ENCODE measurements at regions not wholly inside any gene's neighbourhood (a gene's known extent, or its start where the extent isn't known, plus 50 kb on each side); places are given as distances from the start of the nearest gene placed in this dataset.
A peak's percentile ranks its signal among the peaks of the same experiment; 100 is the strongest.

DNA sequence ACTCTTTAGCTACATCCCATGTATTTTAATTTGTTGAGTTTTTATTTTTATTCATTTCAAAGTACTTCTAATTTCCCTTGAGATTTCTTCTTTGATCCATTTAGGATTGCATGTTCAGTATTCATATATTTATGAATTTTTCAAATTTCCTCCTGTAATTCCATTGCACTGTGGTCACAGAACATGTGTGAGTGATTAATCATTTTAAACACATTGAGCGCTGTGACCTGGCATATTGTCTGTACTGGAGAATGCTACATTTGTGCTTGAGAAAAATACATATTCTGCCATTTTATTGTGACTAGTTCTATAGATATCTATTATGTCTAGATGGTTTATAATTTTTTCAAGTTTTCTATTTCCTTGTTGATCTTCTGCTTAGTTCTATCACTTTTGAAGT is 353.7 kb downstream of the RAD51AP2 start:
- no peaks in the 10 kb centered on the region for H3K9me3 ChIP-seq (ENCODE audit: insufficient read depth, low read length)
- no peak overlapping the region for H3K4me3 ChIP-seq (ENCODE audit: insufficient read length, low read depth)
- DNase-seq (ENCODE audit: low read depth, low spot score) = no peak
- no peaks in the 10 kb centered on the region for H3K36me3 ChIP-seq (ENCODE audit: insufficient read depth, insufficient read length, low read length)
- TF ChIP-seq SUZ12 (IDR thresholded peaks at IDR 0.05; ENCODE audit: extremely low read depth, insufficient read depth, insufficient read length) (no peak), YY1 (IDR thresholded peaks at IDR 0.05; ENCODE audit: insufficient read depth, insufficient read length) (no peak), ZNF274 (IDR thresholded peaks at IDR 0.05; ENCODE audit: low read depth, low read length) (no peak)
- no peak overlapping the region for H3K9ac ChIP-seq (ENCODE audit: insufficient read length, low read depth)
- H3K27me3 ChIP-seq (ENCODE audit: insufficient read depth, insufficient read length) = no peaks in the 10 kb centered on the region
- no peaks in the 10 kb centered on the region for H3K4me1 ChIP-seq (ENCODE audit: insufficient read depth, insufficient read length)

DNA sequence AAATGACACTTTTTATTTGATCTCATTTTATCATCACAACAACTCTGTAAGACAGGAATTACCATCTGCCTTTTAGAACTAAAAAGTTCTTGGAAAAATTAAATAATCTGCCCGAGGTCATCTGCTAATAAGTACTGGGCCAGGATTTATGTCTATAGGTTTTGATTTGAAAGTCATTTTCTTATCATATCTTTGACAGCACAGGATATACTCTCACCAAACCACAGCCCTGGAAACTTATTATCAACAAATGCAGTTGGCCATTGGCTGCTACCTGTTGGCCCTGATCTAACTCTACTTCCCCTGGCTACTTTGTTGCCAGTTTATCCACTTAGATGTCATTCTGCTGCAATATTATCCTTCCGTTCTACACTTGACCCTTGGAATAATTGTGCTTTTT is 354.6 kb downstream of the RAD51AP2 start:
- Histone ChIP-seq H3K9me3 (ENCODE audit: insufficient read depth, low read length) (no peaks in the 10 kb centered on the region), H3K4me1 (ENCODE audit: insufficient read depth, insufficient read length) (no peaks in the 10 kb centered on the region), H3K36me3 (ENCODE audit: insufficient read depth, insufficient read length, low read length) (no peaks in the 10 kb centered on the region), H3K27me3 (ENCODE audit: insufficient read depth, insufficient read length) (no peaks in the 10 kb centered on the region), H3K4me3 (ENCODE audit: insufficient read length, low read depth) (no peak overlapping the region), H3K9ac (ENCODE audit: insufficient read length, low read depth) (no peak overlapping the region)
- TF ChIP-seq YY1 (IDR thresholded peaks at IDR 0.05; ENCODE audit: insufficient read depth, insufficient read length) (no peak), ZNF274 (IDR thresholded peaks at IDR 0.05; ENCODE audit: low read depth, low read length) (no peak), SUZ12 (IDR thresholded peaks at IDR 0.05; ENCODE audit: extremely low read depth, insufficient read depth, insufficient read length) (no peak)
- no peak for DNase-seq (ENCODE audit: low read depth, low spot score)

DNA sequence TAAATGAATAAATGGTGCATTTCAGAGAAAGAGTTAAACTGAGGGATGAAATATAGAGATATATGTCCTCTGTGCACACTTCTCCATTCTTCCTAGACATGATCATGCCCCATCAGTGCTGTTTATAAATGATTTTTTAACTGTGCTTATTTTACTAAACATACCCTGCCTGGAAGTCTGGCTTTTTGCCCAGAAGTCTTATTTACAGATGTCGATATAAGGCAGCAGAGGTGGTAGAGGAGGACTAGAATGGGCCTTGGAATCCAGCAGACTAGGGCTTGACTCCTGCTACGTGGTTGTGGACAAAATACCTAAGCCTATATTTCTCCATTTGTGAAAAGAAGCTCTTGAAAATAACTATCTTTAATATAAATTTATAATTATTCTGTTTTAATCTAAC is 355.5 kb downstream of the RAD51AP2 start:
- H3K9ac ChIP-seq (ENCODE audit: insufficient read length, low read depth) = no peak overlapping the region
- H3K27me3 ChIP-seq (ENCODE audit: insufficient read depth, insufficient read length) = no peaks in the 10 kb centered on the region
- no peak for DNase-seq (ENCODE audit: low read depth, low spot score)
- H3K4me1 ChIP-seq (ENCODE audit: insufficient read depth, insufficient read length) = no peaks in the 10 kb centered on the region
- H3K4me3 ChIP-seq (ENCODE audit: insufficient read length, low read depth) = no peak overlapping the region
- H3K9me3 ChIP-seq (ENCODE audit: insufficient read depth, low read length) = no peaks in the 10 kb centered on the region
- no peaks in the 10 kb centered on the region for H3K36me3 ChIP-seq (ENCODE audit: insufficient read depth, insufficient read length, low read length)
- TF ChIP-seq ZNF274 (IDR thresholded peaks at IDR 0.05; ENCODE audit: low read depth, low read length) = no peak
- TF ChIP-seq SUZ12 (IDR thresholded peaks at IDR 0.05; ENCODE audit: extremely low read depth, insufficient read depth, insufficient read length) = no peak
- TF ChIP-seq YY1 (IDR thresholded peaks at IDR 0.05; ENCODE audit: insufficient read depth, insufficient read length) = no peak

DNA sequence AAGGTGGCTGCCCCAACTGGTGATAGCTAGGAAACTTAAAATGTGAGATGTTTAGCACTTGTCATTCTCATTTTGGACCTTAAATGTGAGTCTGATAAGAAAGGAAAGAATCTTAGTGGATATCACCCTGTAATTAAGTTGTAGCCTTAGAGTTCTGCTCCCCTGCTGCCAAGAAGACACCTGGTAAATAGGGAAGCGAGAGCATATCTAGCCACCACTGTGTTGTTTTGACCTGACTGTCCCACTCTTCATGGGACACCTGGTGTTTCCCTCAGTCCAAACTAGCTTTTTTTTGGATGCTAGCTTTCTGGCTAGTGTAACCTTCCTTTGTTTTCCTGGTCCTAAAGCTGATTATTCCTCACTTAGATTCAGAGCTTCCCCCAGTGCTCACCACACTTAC is 357.6 kb downstream of the RAD51AP2 start:
- no peaks in the 10 kb centered on the region for H3K9me3 ChIP-seq (ENCODE audit: insufficient read depth, low read length)
- no peak for DNase-seq (ENCODE audit: low read depth, low spot score)
- H3K36me3 ChIP-seq (ENCODE audit: insufficient read depth, insufficient read length, low read length) = no peaks in the 10 kb centered on the region
- H3K9ac ChIP-seq (ENCODE audit: insufficient read length, low read depth) = no peak overlapping the region
- H3K27me3 ChIP-seq (ENCODE audit: insufficient read depth, insufficient read length) = no peaks in the 10 kb centered on the region
- no peaks in the 10 kb centered on the region for H3K4me1 ChIP-seq (ENCODE audit: insufficient read depth, insufficient read length)
- TF ChIP-seq ZNF274 (IDR thresholded peaks at IDR 0.05; ENCODE audit: low read depth, low read length) (no peak), YY1 (IDR thresholded peaks at IDR 0.05; ENCODE audit: insufficient read depth, insufficient read length) (no peak), SUZ12 (IDR thresholded peaks at IDR 0.05; ENCODE audit: extremely low read depth, insufficient read depth, insufficient read length) (no peak)
- no peak overlapping the region for H3K4me3 ChIP-seq (ENCODE audit: insufficient read length, low read depth)

DNA sequence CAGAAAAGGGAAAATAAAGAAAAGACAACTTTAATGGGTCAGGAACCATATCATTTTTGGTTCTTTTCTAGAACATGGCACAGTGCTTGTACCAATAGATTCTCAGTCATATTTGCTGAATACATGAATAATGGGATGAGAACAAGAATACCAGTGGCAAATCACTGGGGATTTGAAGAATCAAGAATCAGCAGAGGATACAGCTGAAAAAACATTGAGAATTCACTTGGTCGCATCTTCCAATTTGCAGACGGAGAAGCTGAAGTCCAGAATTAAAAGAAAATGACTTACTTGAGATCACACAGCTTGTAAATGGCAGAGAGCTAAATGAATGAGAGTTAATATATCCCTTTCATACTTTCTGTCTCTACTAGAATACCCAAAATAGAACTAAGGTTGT is 362.2 kb downstream of the RAD51AP2 start:
- Histone ChIP-seq H3K4me3 (ENCODE audit: insufficient read length, low read depth) (no peak overlapping the region), H3K4me1 (ENCODE audit: insufficient read depth, insufficient read length) (no peaks in the 10 kb centered on the region), H3K9me3 (ENCODE audit: insufficient read depth, low read length) (no peaks in the 10 kb centered on the region), H3K27me3 (ENCODE audit: insufficient read depth, insufficient read length) (no peaks in the 10 kb centered on the region), H3K9ac (ENCODE audit: insufficient read length, low read depth) (no peak overlapping the region), H3K36me3 (ENCODE audit: insufficient read depth, insufficient read length, low read length) (no peaks in the 10 kb centered on the region)
- no peak for DNase-seq (ENCODE audit: low read depth, low spot score)
- no peak for TF ChIP-seq SUZ12 (IDR thresholded peaks at IDR 0.05; ENCODE audit: extremely low read depth, insufficient read depth, insufficient read length)
- TF ChIP-seq YY1 (IDR thresholded peaks at IDR 0.05; ENCODE audit: insufficient read depth, insufficient read length) = no peak
- no peak for TF ChIP-seq ZNF274 (IDR thresholded peaks at IDR 0.05; ENCODE audit: low read depth, low read length)

DNA sequence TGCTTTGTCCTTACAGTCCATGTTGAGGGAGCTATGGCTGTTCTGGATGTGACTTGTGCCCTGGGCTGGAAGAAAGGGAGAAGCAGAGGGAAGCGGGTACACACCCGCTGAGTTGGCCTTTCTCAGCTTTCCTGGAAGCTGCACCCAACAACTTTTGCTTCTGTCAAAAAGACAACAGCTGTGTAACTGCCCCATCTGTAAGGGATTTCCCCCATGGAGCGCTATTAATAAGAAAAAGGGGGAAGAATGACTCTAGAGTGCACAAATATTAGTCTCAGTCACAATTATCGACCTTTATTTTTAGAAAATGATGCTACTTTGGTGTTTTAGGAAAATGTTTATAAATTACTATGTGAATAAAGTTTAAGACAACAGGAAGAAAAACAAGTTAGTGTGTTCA is 368.3 kb downstream of the RAD51AP2 start:
- no peaks in the 10 kb centered on the region for H3K36me3 ChIP-seq (ENCODE audit: insufficient read depth, insufficient read length, low read length)
- no peaks in the 10 kb centered on the region for H3K9me3 ChIP-seq (ENCODE audit: insufficient read depth, low read length)
- TF ChIP-seq YY1 (IDR thresholded peaks at IDR 0.05; ENCODE audit: insufficient read depth, insufficient read length) = no peak
- TF ChIP-seq ZNF274 (IDR thresholded peaks at IDR 0.05; ENCODE audit: low read depth, low read length) = no peak
- no peak for TF ChIP-seq SUZ12 (IDR thresholded peaks at IDR 0.05; ENCODE audit: extremely low read depth, insufficient read depth, insufficient read length)
- no peak for DNase-seq (ENCODE audit: low read depth, low spot score)
- H3K4me3 ChIP-seq (ENCODE audit: insufficient read length, low read depth) = no peak overlapping the region
- no peaks in the 10 kb centered on the region for H3K27me3 ChIP-seq (ENCODE audit: insufficient read depth, insufficient read length)
- no peak overlapping the region for H3K9ac ChIP-seq (ENCODE audit: insufficient read length, low read depth)
- no peaks in the 10 kb centered on the region for H3K4me1 ChIP-seq (ENCODE audit: insufficient read depth, insufficient read length)

DNA sequence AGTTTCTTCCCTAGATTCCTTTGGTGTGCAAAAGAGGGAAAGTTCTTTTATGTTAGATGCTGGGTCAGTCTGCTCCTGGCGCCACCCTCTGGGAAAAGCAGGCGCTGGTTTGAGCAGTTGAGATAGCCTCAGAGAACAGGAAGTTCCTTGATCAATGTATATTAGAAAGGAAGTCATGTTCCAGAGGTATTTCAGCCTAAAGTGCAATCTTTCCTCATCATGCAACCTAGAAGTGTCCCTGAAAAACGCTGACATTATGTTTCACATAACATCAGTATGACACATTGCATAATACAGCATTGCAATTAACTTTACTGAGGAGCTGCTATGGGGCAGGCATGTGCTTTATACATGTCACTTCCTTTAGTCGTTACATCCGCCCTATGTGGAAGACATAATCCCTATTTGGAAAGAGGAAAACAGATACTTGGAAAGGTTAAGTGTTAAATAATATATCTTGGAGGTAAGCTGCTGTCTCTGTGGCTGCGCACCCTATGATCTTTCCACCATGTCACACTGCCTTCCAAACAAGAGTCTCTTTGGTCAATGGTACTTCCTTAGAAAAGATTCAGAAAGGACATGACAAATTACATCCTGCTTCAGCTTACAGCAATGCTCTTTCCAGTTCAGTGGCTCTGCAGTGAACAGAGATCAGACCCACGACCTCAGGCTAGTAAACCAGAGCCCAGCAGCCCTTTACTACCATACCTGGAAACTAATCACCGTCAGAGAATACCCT is 369.7 kb downstream of the RAD51AP2 start:
- TF ChIP-seq YY1 (IDR thresholded peaks at IDR 0.05; ENCODE audit: insufficient read depth, insufficient read length) = no peak
- no peak for TF ChIP-seq ZNF274 (IDR thresholded peaks at IDR 0.05; ENCODE audit: low read depth, low read length)
- TF ChIP-seq SUZ12 (IDR thresholded peaks at IDR 0.05; ENCODE audit: extremely low read depth, insufficient read depth, insufficient read length) = no peak
- Histone ChIP-seq H3K9me3 (ENCODE audit: insufficient read depth, low read length) (no peaks in the 10 kb centered on the region), H3K9ac (ENCODE audit: insufficient read length, low read depth) (no peak overlapping the region), H3K27me3 (ENCODE audit: insufficient read depth, insufficient read length) (no peaks in the 10 kb centered on the region), H3K36me3 (ENCODE audit: insufficient read depth, insufficient read length, low read length) (no peaks in the 10 kb centered on the region), H3K4me1 (ENCODE audit: insufficient read depth, insufficient read length) (no peaks in the 10 kb centered on the region), H3K4me3 (ENCODE audit: insufficient read length, low read depth) (no peak overlapping the region)
- DNase-seq (ENCODE audit: low read depth, low spot score) = peak; percentile 57

All from NT2/D1 (cell line).